ENCODE measurements at regions not wholly inside any gene's neighbourhood (a gene's known extent, or its start where the extent isn't known, plus 50 kb on each side); places are given as distances from the start of the nearest gene placed in this dataset.
"Not testable (repeated sequence)": the region's sequence is repeated elsewhere in the genome, so short reads cannot be mapped to it uniquely, and the experiment has no call there.

DNA sequence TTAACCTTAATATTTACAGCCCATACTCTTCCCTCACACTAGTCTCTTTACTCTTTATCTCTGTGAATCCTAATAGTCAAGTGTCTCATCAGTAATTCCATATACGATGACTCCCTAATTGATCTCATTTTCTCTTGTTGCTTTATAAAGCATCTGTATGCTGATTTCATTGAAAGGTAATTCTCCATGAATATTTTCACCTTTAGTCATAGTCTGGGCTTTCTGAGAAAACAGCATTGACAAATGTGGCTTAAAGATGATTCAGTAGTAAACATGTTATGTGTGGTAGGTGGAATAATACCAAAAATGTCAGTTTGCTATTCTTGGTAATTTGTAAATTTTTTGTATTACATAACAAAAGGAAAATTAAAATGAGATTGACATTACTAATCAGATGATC lies 1176.5 kb downstream of the NCAM2 start:
- TF ChIP-seq, protein P1, sequence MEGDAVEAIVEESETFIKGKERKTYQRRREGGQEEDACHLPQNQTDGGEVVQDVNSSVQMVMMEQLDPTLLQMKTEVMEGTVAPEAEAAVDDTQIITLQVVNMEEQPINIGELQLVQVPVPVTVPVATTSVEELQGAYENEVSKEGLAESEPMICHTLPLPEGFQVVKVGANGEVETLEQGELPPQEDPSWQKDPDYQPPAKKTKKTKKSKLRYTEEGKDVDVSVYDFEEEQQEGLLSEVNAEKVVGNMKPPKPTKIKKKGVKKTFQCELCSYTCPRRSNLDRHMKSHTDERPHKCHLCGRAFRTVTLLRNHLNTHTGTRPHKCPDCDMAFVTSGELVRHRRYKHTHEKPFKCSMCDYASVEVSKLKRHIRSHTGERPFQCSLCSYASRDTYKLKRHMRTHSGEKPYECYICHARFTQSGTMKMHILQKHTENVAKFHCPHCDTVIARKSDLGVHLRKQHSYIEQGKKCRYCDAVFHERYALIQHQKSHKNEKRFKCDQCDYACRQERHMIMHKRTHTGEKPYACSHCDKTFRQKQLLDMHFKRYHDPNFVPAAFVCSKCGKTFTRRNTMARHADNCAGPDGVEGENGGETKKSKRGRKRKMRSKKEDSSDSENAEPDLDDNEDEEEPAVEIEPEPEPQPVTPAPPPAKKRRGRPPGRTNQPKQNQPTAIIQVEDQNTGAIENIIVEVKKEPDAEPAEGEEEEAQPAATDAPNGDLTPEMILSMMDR (IDR thresholded peaks at IDR 0.05), result no peak
- Histone ChIP-seq H3K27ac (no peak overlapping the region), H3K4me3 (no peak overlapping the region)
- DNase-seq (ENCODE audit: low spot score), result no peak

DNA sequence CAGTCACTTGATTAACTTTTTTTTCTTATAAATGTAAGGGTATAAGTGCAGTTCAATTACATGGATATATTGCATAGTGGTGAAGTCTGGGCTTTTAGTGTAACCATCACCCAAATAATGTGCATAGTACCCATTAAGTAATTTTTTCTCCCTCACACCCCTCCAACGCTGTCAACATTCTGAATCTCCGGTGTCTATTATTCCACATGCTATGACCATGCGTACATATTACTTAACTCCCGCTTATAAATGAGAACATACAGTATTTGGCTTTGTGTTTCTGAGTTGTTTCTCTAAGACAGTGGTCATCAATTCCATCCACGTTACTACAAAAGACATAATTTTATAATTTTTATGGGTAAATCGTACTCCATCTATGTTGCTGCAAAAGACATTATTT lies 1191.1 kb downstream of the NCAM2 start:
- no peak for DNase-seq (ENCODE audit: low spot score)
- Histone ChIP-seq H3K27ac (no peak overlapping the region), H3K4me3 (no peak overlapping the region)
- TF ChIP-seq, protein P1 (IDR thresholded peaks at IDR 0.05), result no peak

DNA sequence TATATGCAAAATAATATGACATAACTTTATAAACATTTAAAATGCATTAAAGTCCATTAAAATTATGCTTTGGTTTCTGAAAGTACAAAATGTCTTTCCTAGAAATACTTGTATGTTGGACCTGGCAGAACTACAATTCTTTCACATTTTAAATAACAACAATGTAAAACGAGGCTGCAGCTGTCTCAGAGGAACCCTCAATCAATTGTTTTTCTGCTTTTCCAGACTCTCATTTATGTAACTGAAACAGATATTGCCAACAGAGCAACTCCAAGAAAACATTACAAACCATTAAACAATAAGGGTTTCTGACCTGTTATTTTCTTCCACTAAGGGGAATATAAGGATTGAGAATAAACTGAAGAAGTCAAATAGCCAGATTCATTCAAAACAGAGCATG lies 1193.4 kb downstream of the NCAM2 start:
- no peak overlapping the region for H3K4me3 ChIP-seq
- H3K27ac ChIP-seq, result no peak overlapping the region
- no peak for DNase-seq (ENCODE audit: low spot score)

DNA sequence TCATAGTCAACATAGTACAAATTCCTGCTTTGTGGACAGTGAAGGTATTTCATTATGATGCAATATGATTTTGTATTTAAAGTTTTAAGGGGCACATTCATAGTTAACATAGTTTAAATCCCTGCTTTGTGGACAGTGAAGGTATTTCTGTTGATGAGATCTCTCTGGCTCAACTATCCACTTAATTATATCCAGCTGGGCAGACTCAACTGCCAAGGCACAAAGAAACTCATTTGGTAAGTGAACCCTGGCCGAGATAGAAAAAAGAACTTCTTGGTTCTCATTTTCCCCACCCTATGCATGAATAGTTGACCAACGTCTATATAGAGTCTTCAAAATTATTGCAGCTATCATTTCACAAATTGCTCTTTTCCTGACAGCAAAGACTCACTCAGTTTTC lies 1194.6 kb downstream of the NCAM2 start:
- no peak for DNase-seq (ENCODE audit: low spot score)
- TF ChIP-seq, protein P1 (IDR thresholded peaks at IDR 0.05), result no peak
- Histone ChIP-seq H3K27ac (no peak overlapping the region), H3K4me3 (no peak overlapping the region)

More for the DNA sequence above, 1193.4 kb downstream of the NCAM2 start:
- TF ChIP-seq, protein P1 (IDR thresholded peaks at IDR 0.05), result no peak

DNA sequence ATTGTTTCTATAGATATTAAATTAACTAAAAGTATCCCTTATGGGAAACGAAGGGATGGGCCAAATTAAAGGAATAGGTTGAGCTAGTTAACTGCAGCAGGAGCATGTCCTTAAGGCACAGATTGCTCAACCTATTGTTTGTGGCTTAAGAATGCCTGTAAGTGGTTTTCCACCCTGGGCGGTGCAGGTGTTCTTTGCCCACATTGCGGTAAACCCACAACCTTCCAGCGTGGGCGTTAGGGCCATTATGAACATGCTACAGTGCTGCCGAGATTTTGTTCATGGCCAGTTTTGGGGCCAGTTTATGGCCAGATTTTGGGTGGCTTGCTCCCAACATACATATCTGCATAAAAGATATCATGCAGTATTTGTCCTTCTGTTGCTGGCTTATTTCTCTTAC lies 1196.8 kb downstream of the NCAM2 start:
- not testable (repeated sequence) for H3K27ac ChIP-seq; DNase-seq (ENCODE audit: low spot score); H3K4me3 ChIP-seq

DNA sequence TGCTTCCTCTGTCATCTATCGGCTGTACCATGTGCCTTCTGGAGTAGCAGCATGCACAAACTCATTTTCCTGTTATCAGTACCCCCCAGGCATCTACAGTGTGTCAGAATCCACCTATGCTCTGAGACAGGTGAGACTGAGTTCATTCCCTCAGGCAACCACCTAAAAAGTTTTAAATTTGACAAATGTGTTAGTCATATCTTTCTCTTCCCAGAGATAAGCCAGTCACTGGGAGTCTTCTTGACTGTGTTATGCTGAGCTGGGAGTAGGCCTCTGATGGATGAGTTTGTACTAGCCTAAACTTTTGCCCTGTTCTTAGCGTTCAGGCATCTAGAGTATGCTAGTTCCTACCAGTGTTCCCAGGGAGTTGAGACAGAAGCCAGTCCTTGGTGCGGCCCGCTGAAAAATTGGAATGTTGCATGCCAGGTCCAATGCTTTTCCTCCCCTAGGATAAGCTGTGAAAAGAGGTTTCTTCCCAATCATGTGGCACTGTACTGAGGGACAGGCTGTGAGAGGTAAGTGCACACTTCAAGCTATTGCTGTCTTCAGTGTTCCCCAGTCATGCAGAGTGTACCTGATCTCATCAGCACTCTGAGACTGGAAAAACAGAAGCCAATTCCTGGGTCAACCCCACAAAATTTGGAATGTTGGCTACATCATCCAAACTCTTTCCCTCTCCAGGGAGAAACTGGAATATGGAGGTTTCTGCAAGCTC lies 1202.3 kb downstream of the NCAM2 start:
- H3K27ac ChIP-seq, result no peak overlapping the region
- H3K4me3 ChIP-seq, result no peak overlapping the region
- TF ChIP-seq, protein P1 (IDR thresholded peaks at IDR 0.05), result no peak
- DNase-seq (ENCODE audit: low spot score), result no peak

DNA sequence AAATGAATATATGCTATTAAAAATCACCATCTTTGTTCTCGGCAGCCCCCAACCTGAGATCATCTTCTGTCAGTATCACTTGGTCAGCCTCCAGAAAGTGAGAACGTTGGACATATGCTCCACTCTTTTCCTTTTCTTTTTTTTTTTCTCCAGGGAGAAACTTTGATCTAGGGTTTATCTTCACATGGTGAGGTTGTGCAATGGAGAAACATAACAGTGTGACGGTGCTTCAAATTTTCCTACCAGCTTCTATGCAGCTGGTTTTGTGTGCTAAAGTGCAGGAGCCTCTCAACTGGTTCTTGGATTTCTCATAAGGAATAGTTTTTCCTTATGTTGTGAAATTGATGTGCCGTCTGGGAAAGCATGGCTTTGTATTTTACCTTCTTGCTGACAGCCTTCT lies 1202.9 kb downstream of the NCAM2 start:
- TF ChIP-seq, protein P1 (IDR thresholded peaks at IDR 0.05), result no peak
- Histone ChIP-seq H3K4me3 (no peak overlapping the region), H3K27ac (no peak overlapping the region)
- no peak for DNase-seq (ENCODE audit: low spot score)

Measured in coronary artery (tissue), 2 donors.